NCI-H2196 (cell line): ENCODE measurements at regions not wholly inside any gene's neighbourhood (a gene's known extent, or its start where the extent isn't known, plus 50 kb on each side); places are given as distances from the start of the nearest gene placed in this dataset.

Experiments used
- DNase-seq: peaks from one replicate; lab custom pipeline; 2025; ENCODE audit not compliant: unreplicated experiment; lab: John Stamatoyannopoulos, UW

DNA sequence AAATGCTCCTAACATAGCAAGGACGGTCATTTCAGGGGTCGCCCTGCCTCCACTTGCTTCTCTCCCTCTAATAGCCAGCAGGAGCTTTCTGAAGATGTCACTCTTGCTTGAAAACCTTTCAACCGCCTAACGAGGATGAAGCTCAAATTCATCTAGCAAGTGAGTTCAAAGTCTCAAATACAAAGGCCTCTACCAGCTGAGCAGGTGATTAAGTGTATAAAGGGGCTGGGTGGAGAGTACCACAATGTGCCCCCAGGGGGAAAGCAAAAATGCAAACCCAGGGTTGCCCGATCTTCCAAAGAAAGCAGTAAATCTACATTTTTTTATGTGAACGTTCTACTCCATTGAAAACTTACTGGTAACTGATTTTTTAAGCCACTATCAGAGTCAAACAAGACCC is 50.4 kb upstream of the GRIP2 start:
- DNase-seq: no peak

DNA sequence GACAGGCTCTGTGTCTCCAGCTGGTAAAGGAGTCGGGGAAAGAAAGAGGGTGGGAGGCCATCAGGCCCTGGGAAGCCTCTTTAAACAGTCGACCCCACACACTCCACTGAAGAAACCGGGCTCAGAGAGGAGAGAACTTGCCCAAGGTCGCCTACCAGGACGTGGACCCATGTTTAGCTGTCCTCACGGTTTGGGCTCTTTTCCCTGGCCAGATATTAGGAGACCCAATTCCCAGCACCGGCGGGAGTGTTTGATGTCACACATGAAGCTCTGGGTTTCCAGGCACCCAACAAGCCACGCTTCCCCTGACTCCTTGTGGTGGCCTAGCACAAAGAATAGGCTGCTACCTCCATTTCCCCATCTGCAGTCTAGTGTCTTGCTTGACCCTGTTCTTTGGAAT is 52.2 kb upstream of the GRIP2 start:
- DNase-seq: no peak

DNA sequence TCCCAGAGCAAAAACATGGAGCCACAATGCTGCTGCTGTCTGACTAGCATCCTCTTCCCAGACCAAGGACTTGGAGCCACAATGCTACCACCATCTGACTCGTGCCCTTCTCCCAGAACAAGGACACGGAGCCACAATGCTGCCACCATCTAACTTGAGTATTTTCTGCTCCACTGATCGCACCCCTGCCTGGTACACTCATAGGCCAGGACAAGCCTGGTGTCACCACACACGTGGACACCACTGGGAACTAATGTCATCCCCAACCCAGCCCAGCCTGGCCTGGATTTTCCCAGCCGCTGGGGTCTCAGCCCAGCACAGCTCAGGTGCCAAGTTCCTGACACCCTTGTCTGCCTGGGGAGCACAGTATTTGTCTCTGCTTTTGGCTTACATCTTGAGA is 52.7 kb upstream of the GRIP2 start:
- DNase-seq: no peak

DNA sequence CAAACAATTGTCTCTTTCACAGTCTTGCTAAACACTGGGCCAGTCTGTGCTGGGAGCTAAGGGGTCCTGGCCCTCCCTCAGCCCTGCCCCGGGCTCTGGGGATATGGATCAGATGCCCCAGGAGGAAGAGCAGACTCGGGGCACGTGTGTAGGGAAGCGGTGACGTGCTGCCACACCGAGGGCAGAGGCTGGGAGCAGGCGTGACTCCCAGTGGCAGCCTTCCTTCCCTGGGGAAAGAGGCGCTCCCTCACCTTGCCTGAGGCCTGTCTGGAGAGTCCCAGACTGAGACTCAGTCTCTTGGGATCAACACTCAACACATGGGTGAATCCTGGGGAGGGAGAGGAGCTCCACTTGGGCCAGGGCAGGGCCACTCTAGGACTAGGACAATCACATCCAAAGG is 54.1 kb upstream of the GRIP2 start:
- no peak for DNase-seq

DNA sequence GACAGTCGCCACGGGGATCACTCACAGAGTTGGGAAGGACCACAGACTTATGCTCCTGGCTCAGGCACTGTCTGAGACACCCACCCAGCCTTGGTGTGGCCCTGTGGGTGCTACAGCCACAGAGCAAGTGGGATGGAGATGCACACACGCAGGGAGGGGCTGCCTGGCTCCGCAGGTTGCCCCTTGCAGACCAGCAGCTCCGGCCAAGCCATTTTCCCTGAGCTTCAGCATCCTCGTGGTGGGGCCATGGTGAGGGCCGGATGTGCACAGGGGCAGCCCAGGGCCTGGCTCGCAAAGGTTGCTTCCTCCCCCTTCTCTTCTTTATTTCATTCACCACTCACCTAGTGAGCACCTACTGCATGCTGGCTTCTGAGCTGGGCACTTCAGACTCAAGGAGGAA is 55.4 kb upstream of the GRIP2 start:
- no peak for DNase-seq

DNA sequence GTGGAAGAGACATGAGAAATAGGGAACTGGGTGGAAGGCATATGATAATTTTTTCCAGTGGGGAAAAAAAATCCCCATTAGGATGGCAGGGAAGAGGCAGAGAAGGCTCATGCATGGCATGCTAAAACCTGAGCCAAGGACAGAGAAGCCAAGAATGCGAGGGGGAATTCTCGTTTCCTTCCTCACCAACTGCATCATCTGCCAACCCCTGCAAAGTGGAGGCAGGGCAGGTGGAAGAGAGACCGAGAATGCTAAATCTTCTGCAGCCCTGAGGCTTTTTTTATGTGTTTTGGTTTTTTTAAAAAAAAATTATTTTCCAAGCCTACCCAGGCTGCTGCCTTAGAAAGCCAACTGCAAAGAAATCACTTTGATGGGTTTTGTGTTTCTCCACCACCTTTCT is 54.3 kb upstream of the CCDC174 start:
- DNase-seq: no peak

DNA sequence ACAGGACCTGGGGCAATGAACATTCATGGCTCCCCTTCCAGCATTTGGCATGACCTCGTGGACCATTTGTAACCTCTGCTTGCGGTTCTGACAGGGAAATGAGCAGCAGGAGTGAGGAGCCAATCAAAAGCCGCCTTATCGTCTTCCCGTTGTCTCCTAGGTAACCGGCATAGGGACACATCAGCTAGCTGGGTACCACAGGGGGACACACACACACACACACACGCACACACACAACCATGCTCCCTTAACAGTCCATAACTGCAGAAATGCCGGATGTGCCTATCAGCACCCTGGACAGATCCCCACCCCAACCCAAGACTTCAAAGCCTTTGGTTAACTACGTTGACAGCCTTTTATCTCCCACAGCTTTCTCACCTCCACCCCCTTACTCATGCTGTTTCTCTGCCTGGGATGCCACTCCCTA is 53.4 kb upstream of the CCDC174 start:
- DNase-seq: peak; percentile 5

DNA sequence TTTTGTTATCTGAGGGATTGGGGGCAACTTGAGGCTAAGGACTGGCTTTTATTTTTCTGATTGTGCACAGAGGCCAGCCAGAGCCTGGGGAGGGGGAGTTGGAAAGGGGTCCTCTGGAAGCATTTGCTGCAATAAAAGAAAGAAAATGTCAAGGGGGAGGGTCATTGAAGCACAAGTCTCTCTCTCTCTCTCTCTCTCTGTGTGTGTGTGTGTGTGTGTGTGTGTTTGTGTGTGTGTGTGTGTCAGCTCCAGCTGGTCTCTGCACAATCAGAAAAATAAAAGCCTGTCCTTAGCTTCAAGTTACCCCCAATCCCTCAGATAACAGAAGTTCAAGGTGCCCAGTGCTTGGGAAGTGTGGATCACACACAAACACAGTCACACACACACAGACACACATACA is 52.1 kb upstream of the CCDC174 start:
- no peak for DNase-seq

DNA sequence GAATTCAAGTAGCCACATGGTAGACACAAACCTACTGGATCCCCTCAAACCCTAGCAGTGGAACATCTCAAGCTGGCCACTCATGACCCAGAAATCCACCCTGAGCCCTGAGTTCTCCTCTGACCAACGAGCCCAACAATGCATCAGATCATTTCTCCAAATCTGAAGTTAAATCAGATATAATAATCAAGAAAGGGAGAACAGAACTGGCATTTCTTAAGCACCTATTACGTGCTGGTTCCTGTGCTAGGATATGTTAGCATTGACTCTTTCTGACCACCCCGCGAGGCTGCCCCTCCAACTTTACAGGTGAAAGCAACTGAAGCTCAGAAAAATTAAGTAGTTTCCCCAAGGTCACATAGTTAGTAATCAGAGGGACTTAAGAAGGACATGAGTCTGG is 51.5 kb upstream of the CCDC174 start:
- DNase-seq: no peak

DNA sequence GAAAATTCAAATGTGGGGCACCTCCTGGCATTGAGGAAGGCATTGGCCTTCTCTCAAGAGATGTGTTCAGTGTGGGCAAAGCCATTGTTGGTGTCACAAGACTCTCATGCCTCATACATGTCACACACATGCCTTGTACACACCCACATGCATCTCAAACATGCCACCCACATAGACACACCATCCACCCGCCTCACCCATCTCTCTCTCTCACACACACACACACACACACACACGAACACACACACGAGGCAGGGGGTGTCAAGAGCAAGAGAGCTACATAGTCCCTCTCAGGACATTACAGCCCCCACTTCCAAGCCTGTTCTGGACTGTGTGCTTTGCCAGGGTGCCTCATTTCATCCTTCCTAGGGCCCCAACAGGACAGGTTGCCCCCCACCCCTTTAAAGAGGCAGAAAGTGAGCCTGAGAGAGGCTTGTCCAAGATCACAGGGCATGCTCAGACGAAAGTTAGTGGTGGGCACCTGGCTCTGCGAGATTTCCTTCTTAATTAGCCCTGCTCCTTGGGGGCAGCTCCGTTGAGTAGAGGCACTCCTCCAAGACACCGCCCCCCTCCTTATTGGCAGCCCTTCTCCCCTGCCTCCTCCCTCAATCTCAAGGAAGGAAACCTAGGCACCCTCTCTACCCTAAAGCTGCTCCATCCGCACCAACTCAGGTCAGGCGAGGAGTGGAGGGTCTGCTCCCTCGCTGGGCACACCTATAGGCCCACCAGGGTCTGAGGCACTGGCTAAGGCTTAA is 50.5 kb upstream of the CCDC174 start:
- no peak for DNase-seq

DNA sequence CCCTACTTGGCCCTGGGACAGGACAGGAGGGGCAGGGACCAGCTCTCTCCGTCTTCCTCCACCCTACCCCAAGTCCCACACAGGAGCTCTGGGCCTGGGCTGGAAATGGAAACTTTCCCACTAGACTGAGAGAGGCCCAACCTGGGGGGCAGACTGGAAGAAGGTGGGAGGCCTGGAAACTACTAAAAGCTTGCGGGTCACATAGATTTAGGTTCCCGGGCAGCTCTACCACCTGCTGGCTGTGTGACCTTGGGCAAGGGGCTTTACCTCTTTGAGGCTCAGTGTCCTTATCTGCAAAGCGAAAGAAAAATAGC is 49.9 kb upstream of the CCDC174 start:
- no peak for DNase-seq
